Activated CD8-positive, alpha-beta memory T cell treated with anti-CD3 and anti-CD28 coated beads, Interleukin-2, amount 10 ng/mL, durations not matched to agents 7 days and 5 days (primary cell): ENCODE measurements at regions not wholly inside any gene's neighbourhood (a gene's known extent, or its start where the extent isn't known, plus 50 kb on each side); places are given as distances from the start of the nearest gene placed in this dataset.
"Not testable (repeated sequence)": the region's sequence is repeated elsewhere in the genome, so short reads cannot be mapped to it uniquely, and the experiment has no call there.

Experiments
- ATAC-seq: fragments of 150-1000 bp; cut with Tn5 transposase; one replicate; pipeline ENCODE4 v1.10.0; 2021; ENCODE audit warnings: moderate library complexity
- CTCF ChIA-PET: fragments of 350-600 bp; sonication (Branson Sonifier 250); formaldehyde crosslinking; loops from one replicate; lab custom pipeline; 2021; ENCODE audit warnings: antibody characterized with exemption; lab: Charles Lee
- DNase-seq: peaks from one replicate; pipeline ENCODE4 v3.0.0-alpha.2; 2020
- H3K27ac Mint-ChIP-seq: one replicate; pipeline ENCODE4 v1.8.0; 2021; ENCODE audit warnings: mild to moderate bottlenecking, mixed read lengths
- H3K27me3 Mint-ChIP-seq: one replicate; pipeline ENCODE4 v1.8.0; 2021; ENCODE audit warnings: mixed read lengths
- H3K36me3 Mint-ChIP-seq: one replicate; pipeline ENCODE4 v1.8.0; 2021; ENCODE audit warnings: mild to moderate bottlenecking, mixed read lengths
- H3K4me1 Mint-ChIP-seq: one replicate; pipeline ENCODE4 v1.8.0; 2021; ENCODE audit warnings: mixed read lengths
- H3K4me3 Mint-ChIP-seq: one replicate; pipeline ENCODE4 v1.8.0; 2021; ENCODE audit warnings: mild to moderate bottlenecking, moderate library complexity, mixed read lengths
- H3K9me3 Mint-ChIP-seq: one replicate; pipeline ENCODE4 v1.8.0; 2022; ENCODE audit warnings: low read depth, mixed read lengths

DNA sequence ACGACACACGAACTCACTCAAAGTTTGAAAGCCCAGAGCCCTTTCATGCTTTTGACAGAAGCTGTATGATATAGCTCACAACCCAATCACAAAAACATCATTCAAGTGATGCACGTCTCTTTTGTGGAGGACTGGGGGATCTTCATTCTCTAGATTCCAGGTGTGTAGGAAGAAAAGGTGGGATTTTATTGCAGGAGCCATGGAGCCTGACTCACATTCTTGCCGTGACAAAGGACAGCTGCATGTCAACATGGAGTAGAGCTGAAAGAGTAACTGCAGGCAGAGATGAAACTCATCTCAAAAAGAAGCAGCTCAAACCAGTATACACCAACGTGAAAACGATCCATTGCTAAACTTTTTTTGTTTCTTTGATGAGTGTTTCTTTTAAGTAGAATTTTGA lies 50.9 kb upstream of the PDE1A start:
- DNase-seq, result no peak
- H3K4me3 Mint-ChIP-seq, result no peak overlapping the region
- no peaks in the 10 kb centered on the region for H3K4me1 Mint-ChIP-seq
- CTCF ChIA-PET, result interaction anchor here (1.5 kb wide), 1 partner anchor 10 kb away, joined by 3 read pairs; no protein-coding TSS in a partner anchor
- H3K9me3 Mint-ChIP-seq, result peaks cover 5% of the 10 kb centered on the region
- no peaks in the 10 kb centered on the region for H3K36me3 Mint-ChIP-seq
- no peak overlapping the region for H3K27ac Mint-ChIP-seq
- no peak for ATAC-seq
- H3K27me3 Mint-ChIP-seq, result no peaks in the 10 kb centered on the region

DNA sequence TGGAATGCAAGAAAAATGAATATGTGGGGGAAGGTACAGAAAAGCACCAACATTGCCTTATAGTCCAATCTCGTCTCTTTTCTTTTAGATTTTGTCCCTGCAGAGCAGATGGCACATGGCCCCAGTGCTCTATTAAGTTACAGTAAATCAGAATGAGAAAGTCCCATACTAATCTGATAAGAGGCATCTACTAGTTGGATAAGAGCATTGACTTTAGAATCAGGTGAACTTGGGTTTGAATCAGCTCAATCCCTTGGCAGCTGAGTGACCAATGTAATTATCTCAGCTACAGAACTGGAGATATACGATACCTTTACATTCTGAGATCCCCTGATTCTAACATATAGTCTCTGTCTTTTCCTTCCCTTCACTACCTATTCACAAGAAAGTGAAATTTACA lies 54.8 kb upstream of the PDE1A start:
- Mint-ChIP-seq H3K27ac (no peak overlapping the region), H3K4me3 (no peak overlapping the region), H3K36me3 (no peaks in the 10 kb centered on the region), H3K27me3 (peaks cover 2% of the 10 kb centered on the region), H3K4me1 (no peaks in the 10 kb centered on the region), H3K9me3 (no peaks in the 10 kb centered on the region)
- DNase-seq (no peak), ATAC-seq (no peak)
- CTCF ChIA-PET, result no interaction called here

- ATAC-seq (no peak), DNase-seq (no peak)
- Mint-ChIP-seq H3K4me3 (no peak overlapping the region), H3K27me3 (peaks cover 2% of the 10 kb centered on the region), H3K4me1 (no peaks in the 10 kb centered on the region), H3K9me3 (no peaks in the 10 kb centered on the region), H3K36me3 (no peaks in the 10 kb centered on the region), H3K27ac (no peak overlapping the region)
- CTCF ChIA-PET, result no interaction called here
These were observed 55.7 kb upstream of the PDE1A start for GRCh38 chr2:182482511-182482910.

DNA sequence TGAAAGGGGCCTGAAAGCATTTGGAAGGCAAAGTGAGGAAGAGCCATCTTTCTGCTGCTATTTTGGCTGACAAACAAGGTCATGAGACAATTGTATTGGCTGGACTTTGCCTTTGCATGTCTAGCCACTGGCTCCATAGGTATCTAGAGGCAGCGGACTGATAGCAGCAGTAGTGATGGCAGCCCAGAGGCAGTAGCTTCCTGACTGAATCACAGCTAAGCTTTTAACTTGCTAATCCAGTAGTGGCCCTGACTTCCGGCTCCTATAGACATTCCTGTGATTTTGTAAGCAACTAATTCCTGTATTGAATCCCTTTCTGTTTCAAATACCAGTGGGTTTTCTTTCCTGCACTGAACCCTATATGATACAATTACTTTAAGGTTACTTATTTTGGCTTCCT lies 69.8 kb upstream of the PDE1A start:
- CTCF ChIA-PET, result no interaction called here
- H3K4me1 Mint-ChIP-seq, result no peaks in the 10 kb centered on the region
- no peak overlapping the region for H3K4me3 Mint-ChIP-seq
- no peak for ATAC-seq
- H3K27me3 Mint-ChIP-seq, result no peaks in the 10 kb centered on the region
- no peak overlapping the region for H3K27ac Mint-ChIP-seq
- no peaks in the 10 kb centered on the region for H3K36me3 Mint-ChIP-seq
- no peak for DNase-seq
- H3K9me3 Mint-ChIP-seq, result no peaks in the 10 kb centered on the region

GRCh38 chr2:182499706-182500470 lies 73.1 kb upstream of the PDE1A start:
- Mint-ChIP-seq H3K36me3 (no peaks in the 10 kb centered on the region), H3K27me3 (no peaks in the 10 kb centered on the region), H3K4me3 (no peak overlapping the region), H3K9me3 (no peaks in the 10 kb centered on the region), H3K4me1 (no peaks in the 10 kb centered on the region), H3K27ac (no peak overlapping the region)
- CTCF ChIA-PET, result no interaction called here
- ATAC-seq, result no peak
- DNase-seq, result no peak

DNA sequence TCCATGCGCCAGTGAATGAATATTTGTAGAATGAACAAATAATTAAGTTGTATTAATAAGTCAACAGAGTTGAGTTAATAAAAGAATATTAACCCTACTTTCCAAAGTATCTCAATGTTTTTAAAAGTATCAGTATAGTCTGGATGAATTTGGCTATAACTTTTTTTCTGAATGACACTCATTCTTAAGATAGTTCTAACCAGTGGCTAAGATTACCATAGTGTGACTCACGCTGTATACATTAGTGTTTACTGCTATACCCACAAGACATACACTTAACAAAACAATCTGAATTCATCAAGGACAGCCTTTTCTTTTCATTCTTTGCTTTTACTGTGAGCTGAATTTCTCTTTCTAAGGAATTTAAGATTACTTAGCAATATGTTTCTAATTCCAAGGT lies 77.0 kb upstream of the PDE1A start:
- Mint-ChIP-seq H3K4me1 (no peaks in the 10 kb centered on the region), H3K36me3 (no peaks in the 10 kb centered on the region), H3K9me3 (no peaks in the 10 kb centered on the region), H3K27ac (no peak overlapping the region), H3K4me3 (no peak overlapping the region), H3K27me3 (no peaks in the 10 kb centered on the region)
- ATAC-seq (no peak), DNase-seq (no peak)
- CTCF ChIA-PET, result no interaction called here

DNA sequence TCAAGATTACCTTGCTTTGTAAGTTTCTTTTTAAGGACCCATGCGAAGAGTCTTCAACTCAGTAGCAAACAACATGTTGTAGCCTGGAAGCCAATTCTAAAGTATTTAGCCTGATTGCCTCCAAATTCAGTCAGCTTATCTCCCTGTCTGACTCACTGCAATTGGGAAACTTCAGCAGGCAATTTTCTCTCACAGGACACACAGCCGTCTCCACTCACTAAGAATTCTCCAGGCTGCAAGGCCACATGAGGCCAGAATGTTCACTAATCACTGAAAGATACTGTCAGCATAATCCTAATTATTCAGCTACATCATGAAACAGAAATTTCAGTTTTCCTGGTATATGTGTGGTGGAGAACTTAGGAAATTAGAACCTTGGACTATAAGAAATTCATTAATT lies 78.1 kb upstream of the PDE1A start:
- H3K27me3 Mint-ChIP-seq, result no peaks in the 10 kb centered on the region
- H3K4me3 Mint-ChIP-seq, result no peak overlapping the region
- no peaks in the 10 kb centered on the region for H3K4me1 Mint-ChIP-seq
- no peaks in the 10 kb centered on the region for H3K9me3 Mint-ChIP-seq
- CTCF ChIA-PET, result no interaction called here
- ATAC-seq (no peak), DNase-seq (no peak)
- H3K27ac Mint-ChIP-seq, result no peak overlapping the region
- H3K36me3 Mint-ChIP-seq, result no peaks in the 10 kb centered on the region

DNA sequence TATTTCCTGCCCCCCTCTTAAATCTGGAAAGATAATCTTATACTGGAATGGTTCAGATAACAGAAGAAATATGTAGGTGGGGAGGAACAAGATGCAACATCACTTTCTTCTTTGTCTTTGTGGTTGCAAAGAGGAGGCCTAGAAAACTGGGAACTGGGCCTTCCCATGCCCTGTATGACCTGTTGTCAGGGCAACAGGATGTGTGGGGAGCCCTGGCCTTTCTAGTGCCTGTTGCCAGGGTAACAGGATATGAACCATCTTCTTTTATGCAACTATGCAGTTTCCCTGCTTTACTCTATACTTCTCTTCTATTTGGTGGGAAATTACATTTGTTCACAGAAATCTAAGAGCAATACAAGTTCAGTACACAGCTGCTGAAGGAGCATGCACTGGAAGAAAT lies 79.8 kb upstream of the PDE1A start:
- ATAC-seq, result no peak
- Mint-ChIP-seq H3K4me1 (no peaks in the 10 kb centered on the region), H3K27ac (no peak overlapping the region), H3K4me3 (no peak overlapping the region), H3K36me3 (no peaks in the 10 kb centered on the region), H3K27me3 (no peaks in the 10 kb centered on the region), H3K9me3 (no peaks in the 10 kb centered on the region)
- CTCF ChIA-PET, result no interaction called here
- DNase-seq, result no peak

- DNase-seq, CTCF ChIA-PET, H3K9me3 Mint-ChIP-seq, H3K4me1 Mint-ChIP-seq, H3K27me3 Mint-ChIP-seq, H3K27ac Mint-ChIP-seq, H3K4me3 Mint-ChIP-seq, H3K36me3 Mint-ChIP-seq, ATAC-seq: not testable (repeated sequence)
These were observed 81.7 kb upstream of the PDE1A start for GRCh38 chr2:182508583-182508982.

DNA sequence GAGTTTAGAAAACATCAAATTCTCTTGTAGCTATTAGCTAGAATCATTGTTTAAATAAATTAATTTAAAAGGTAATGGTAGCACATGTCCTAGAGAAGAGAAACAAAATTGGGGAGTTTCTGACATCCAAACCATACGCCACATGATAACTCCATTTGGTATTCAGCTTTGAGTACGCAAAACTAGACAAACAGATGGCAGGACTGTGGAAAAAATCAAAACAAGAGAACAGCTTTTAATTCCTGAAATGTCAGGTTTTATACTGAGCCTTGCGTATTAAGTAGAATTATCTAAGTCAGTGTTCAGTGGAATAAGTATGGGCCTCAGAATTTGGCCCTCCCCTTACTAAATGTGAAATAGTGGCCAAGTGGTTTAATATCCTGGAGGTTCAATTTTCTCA lies 82.4 kb upstream of the PDE1A start:
- Mint-ChIP-seq H3K27me3 (no peaks in the 10 kb centered on the region), H3K27ac (no peak overlapping the region), H3K36me3 (no peaks in the 10 kb centered on the region), H3K9me3 (no peaks in the 10 kb centered on the region), H3K4me3 (no peak overlapping the region), H3K4me1 (no peaks in the 10 kb centered on the region)
- CTCF ChIA-PET, result no interaction called here
- no peak for DNase-seq
- ATAC-seq, result no peak

GRCh38 chr2:182521453-182522404 lies 94.9 kb upstream of the PDE1A start:
- no peaks in the 10 kb centered on the region for H3K36me3 Mint-ChIP-seq
- peaks cover 3% of the 10 kb centered on the region for H3K27me3 Mint-ChIP-seq
- H3K4me3 Mint-ChIP-seq, result no peak overlapping the region
- CTCF ChIA-PET, result no interaction called here
- H3K4me1 Mint-ChIP-seq, result no peaks in the 10 kb centered on the region
- H3K27ac Mint-ChIP-seq, result no peak overlapping the region
- ATAC-seq, result no peak
- no peak for DNase-seq
- H3K9me3 Mint-ChIP-seq, result no peaks in the 10 kb centered on the region

GRCh38 chr2:182522405-182522896 lies 95.6 kb upstream of the PDE1A start:
- ATAC-seq, result no peak
- CTCF ChIA-PET, result no interaction called here
- Mint-ChIP-seq H3K27ac (no peak overlapping the region), H3K27me3 (peaks cover 3% of the 10 kb centered on the region), H3K36me3 (no peaks in the 10 kb centered on the region), H3K4me3 (no peak overlapping the region), H3K9me3 (no peaks in the 10 kb centered on the region), H3K4me1 (no peaks in the 10 kb centered on the region)
- DNase-seq, result no peak

DNA sequence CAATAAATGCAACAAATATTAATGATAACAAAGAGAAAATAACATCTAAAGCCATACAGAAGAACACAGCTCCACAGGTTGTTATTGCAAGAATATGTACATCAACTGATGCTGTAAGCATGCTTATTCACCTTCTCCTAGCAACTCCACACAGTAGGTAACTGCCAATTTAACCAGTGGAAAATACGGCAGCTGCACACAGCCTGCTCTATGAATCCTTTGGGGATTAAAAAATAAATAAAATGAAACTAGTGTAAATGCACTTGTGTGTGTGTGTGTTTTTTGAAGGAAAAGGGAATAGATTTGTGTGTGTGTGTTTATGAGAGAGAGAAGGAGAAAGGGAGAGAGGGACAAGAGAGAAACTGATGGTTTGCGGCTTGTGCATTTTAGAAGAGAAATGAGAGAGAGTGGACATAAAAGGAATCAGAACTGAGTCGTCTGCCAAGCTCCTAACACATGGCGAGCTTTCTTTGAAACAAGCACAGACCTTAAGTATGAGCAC lies 96.2 kb upstream of the PDE1A start:
- peaks cover 3% of the 10 kb centered on the region for H3K27me3 Mint-ChIP-seq
- no peak for DNase-seq
- H3K4me3 Mint-ChIP-seq, result no peak overlapping the region
- H3K27ac Mint-ChIP-seq, result no peak overlapping the region
- CTCF ChIA-PET, result no interaction called here
- no peaks in the 10 kb centered on the region for H3K36me3 Mint-ChIP-seq
- no peak for ATAC-seq
- no peaks in the 10 kb centered on the region for H3K4me1 Mint-ChIP-seq
- no peaks in the 10 kb centered on the region for H3K9me3 Mint-ChIP-seq

DNA sequence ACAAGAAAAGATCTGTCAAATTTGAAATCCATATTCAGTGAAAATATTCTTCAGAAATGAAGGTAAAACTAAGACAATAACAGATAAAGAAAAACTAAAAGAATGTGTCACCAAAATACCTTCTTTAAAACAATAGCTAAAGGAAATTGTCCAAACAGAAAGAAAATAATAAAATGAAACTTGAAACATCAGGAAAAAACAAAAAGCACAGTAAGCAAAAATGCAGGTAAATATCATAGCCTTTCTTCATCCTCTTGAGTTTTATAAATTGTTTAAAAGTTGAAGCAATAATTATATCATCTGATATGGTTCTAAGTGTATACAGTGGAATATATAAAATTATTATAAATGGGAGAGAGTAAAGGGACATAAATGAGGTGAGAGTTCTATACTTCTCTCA lies 103.8 kb upstream of the PDE1A start:
- Mint-ChIP-seq H3K4me1 (no peaks in the 10 kb centered on the region), H3K27me3 (no peaks in the 10 kb centered on the region), H3K4me3 (no peak overlapping the region), H3K36me3 (no peaks in the 10 kb centered on the region), H3K9me3 (no peaks in the 10 kb centered on the region), H3K27ac (no peak overlapping the region)
- CTCF ChIA-PET, result no interaction called here
- ATAC-seq, result no peak
- DNase-seq, result no peak
